Sigmoid colon (tissue), 4 donors: ENCODE measurements at regions not wholly inside any gene's neighbourhood (a gene's known extent, or its start where the extent isn't known, plus 50 kb on each side); places are given as distances from the start of the nearest gene placed in this dataset.

Experiments used
- POLR2AphosphoS5 ChIP-seq, 4 donors: sonication (generic); formaldehyde crosslinking; IDR thresholded peaks; one replicate each; pipeline ENCODE4 v1.6.1; 2017; ENCODE audit warnings: antibody characterized with exemption in 4 of 4
- TF ChIP-seq, protein P1 (sequence below), 4 experiments: fragments of 450-650 bp in 3 of 4; fragments of 200-600 bp in 1 of 4; IDR thresholded peaks; one replicate each; pipeline ENCODE4 v1.5.1; 2016 to 2019; ENCODE audit warnings: antibody characterized with exemption in 4 of 4, mild to moderate bottlenecking in 3 of 4, moderate library complexity in 2 of 4

DNA sequence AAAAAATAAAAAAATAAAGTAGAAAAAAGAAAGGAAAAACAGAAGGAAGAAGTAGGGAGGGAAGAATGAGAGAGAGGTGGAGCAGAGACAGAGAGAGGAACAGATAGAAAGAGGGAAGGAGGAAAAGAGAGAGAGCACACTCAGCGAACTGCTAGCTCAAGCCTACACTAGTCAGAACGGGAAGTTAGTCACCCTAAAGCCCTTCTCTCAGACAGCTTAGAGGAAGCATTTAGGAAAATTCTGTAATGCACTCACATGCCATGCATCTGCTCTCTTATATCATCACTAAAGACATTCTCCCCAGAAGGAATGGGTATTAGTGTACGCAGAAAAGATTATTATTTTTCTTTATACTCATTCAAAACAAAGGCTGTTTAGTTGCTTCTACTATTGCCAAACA lies 68.1 kb upstream of the SULT1C3 start:
- TF ChIP-seq, protein P1, sequence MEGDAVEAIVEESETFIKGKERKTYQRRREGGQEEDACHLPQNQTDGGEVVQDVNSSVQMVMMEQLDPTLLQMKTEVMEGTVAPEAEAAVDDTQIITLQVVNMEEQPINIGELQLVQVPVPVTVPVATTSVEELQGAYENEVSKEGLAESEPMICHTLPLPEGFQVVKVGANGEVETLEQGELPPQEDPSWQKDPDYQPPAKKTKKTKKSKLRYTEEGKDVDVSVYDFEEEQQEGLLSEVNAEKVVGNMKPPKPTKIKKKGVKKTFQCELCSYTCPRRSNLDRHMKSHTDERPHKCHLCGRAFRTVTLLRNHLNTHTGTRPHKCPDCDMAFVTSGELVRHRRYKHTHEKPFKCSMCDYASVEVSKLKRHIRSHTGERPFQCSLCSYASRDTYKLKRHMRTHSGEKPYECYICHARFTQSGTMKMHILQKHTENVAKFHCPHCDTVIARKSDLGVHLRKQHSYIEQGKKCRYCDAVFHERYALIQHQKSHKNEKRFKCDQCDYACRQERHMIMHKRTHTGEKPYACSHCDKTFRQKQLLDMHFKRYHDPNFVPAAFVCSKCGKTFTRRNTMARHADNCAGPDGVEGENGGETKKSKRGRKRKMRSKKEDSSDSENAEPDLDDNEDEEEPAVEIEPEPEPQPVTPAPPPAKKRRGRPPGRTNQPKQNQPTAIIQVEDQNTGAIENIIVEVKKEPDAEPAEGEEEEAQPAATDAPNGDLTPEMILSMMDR (IDR thresholded peaks at IDR 0.05) = no peak
- no peak for TF ChIP-seq POLR2AphosphoS5 (IDR thresholded peaks at IDR 0.05)
